OCI-LY1 (cell line): ENCODE measurements at regions not wholly inside any gene's neighbourhood (a gene's known extent, or its start where the extent isn't known, plus 50 kb on each side); places are given as distances from the start of the nearest gene placed in this dataset.

Source experiments
- H2AFZ ChIP-seq: fragments of 200-600 bp; sonication (generic), shearing (Covaris generic); 2 replicates; pipeline ENCODE4 v1.6.0; 2014; ENCODE audit warnings: antibody characterized with exemption, mild to moderate bottlenecking, low read length
- H3F3A ChIP-seq: fragments of 200-600 bp; sonication (generic), shearing (Covaris generic); 2 replicates; pipeline ENCODE4 v1.6.0; 2014; ENCODE audit warnings: mild to moderate bottlenecking, antibody characterized with exemption, low read length, moderate library complexity; ENCODE audit not compliant: insufficient read depth
- H3K27ac ChIP-seq: fragments of 200-600 bp; sonication (generic); 2 replicates; pipeline ENCODE4 v1.5.1; 2014; ENCODE audit warnings: low read length, mixed run types, mild to moderate bottlenecking, low read depth; ENCODE audit not compliant: poor library complexity, severe bottlenecking
- H3K27me3 ChIP-seq: fragments of 200-600 bp; sonication (generic); 2 replicates; pipeline ENCODE4 v1.6.0; 2014; ENCODE audit warnings: antibody characterized with exemption, mild to moderate bottlenecking, low read length, moderate library complexity; ENCODE audit not compliant: insufficient read depth
- H3K36me3 ChIP-seq: fragments of 200-600 bp; sonication (generic); 2 replicates; pipeline ENCODE4 v1.6.1; 2014; ENCODE audit warnings: mild to moderate bottlenecking, antibody characterized with exemption, low read length, moderate library complexity, mixed read lengths; ENCODE audit not compliant: insufficient read depth
- H3K4me1 ChIP-seq: fragments of 200-600 bp; sonication (generic); 2 replicates; pipeline ENCODE4 v1.5.1; 2014; ENCODE audit warnings: mild to moderate bottlenecking, low read length, moderate library complexity; ENCODE audit not compliant: insufficient read depth, severe bottlenecking
- H3K4me2 ChIP-seq: fragments of 200-600 bp; sonication (generic), shearing (Covaris generic); 2 replicates; pipeline ENCODE4 v1.6.1; 2014; ENCODE audit warnings: low read length
- H3K4me3 ChIP-seq: fragments of 200-600 bp; sonication (generic); 2 replicates; pipeline ENCODE4 v1.5.1; 2014; ENCODE audit warnings: low read length, low read depth, mild to moderate bottlenecking, mixed read lengths; ENCODE audit not compliant: poor library complexity, severe bottlenecking
- H3K79me2 ChIP-seq: fragments of 200-600 bp; shearing (Covaris generic); 2 replicates; pipeline ENCODE4 v1.6.1; 2016; ENCODE audit warnings: mixed run types, low read length, mixed read lengths; ENCODE audit not compliant: insufficient read depth
- H3K9ac ChIP-seq: fragments of 200-600 bp; sonication (generic), shearing (Covaris generic); 2 replicates; pipeline ENCODE4 v1.6.1; 2014; ENCODE audit warnings: mild to moderate bottlenecking, low read length, mixed read lengths
- H3K9me2 ChIP-seq: fragments of 200-600 bp; sonication (generic), shearing (Covaris generic); 2 replicates; pipeline ENCODE4 v1.6.1; 2014; ENCODE audit warnings: low read depth, mild to moderate bottlenecking, low read length, mixed read lengths
- H3K9me3 ChIP-seq: fragments of 200-600 bp; shearing (Covaris generic); 2 replicates; pipeline ENCODE4 v1.6.1; 2014; ENCODE audit warnings: low read length, mixed read lengths
- H4K20me1 ChIP-seq: fragments of 200-600 bp; sonication (generic), shearing (Covaris generic); 2 replicates; pipeline ENCODE4 v1.6.0; 2016; ENCODE audit warnings: mild to moderate bottlenecking, low read length; ENCODE audit not compliant: insufficient read depth
- EZH2 ChIP-seq: fragments of 200-600 bp; sonication (generic), shearing (Covaris generic); IDR thresholded peaks from 2 replicates; pipeline ENCODE4 v1.8.0; 2017; ENCODE audit warnings: borderline replicate concordance, mixed run types, mild to moderate bottlenecking, antibody characterized with exemption, low read length, moderate library complexity, mixed read lengths
- TF ChIP-seq, protein P1 (sequence below): fragments of 200-600 bp; sonication (generic), shearing (Covaris generic); IDR thresholded peaks from 2 replicates; pipeline ENCODE4 v1.5.1; 2017; ENCODE audit warnings: mild to moderate bottlenecking, antibody characterized with exemption, low read length, moderate library complexity, mixed read lengths

DNA sequence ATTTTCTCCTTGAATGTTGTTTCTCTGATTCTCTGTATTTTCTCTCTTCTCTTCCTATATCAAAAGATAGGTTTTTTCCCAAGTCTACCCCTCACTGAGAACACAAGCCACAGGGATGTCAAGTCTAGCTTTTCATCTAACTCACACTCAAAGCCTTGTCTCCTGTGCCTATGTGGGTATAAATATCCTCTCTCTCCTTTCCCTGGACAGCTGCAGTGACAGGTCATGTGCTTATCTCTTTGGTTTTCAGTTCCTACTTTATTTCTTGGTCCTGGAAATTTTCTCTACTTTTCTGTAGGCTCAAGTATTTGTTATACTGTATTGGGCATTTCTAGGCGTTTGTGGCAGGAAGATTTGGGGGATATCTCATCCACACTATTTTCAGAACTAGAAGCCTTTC is 182.4 kb upstream of the MVB12B start:
- H3K4me2 ChIP-seq, result no peak overlapping the region
- H3K36me3 ChIP-seq, result no peaks in the 10 kb centered on the region; the same call in 1 of the 2 replicates
- no peaks in the 10 kb centered on the region for H3K79me2 ChIP-seq
- H3K27me3 ChIP-seq, result peaks cover 6% of the 10 kb centered on the region; the same call in 1 of the 2 replicates
- H3K9ac ChIP-seq, result no peak overlapping the region
- H2AFZ ChIP-seq, result no peak overlapping the region
- no peaks in the 10 kb centered on the region for H4K20me1 ChIP-seq
- H3K4me1 ChIP-seq, result no peaks in the 10 kb centered on the region
- H3K9me2 ChIP-seq, result no peaks in the 10 kb centered on the region
- no peak overlapping the region for H3K27ac ChIP-seq
- no peaks in the 10 kb centered on the region for H3F3A ChIP-seq
- no peak overlapping the region for H3K4me3 ChIP-seq
- no peak for TF ChIP-seq EZH2
- TF ChIP-seq, protein P1, sequence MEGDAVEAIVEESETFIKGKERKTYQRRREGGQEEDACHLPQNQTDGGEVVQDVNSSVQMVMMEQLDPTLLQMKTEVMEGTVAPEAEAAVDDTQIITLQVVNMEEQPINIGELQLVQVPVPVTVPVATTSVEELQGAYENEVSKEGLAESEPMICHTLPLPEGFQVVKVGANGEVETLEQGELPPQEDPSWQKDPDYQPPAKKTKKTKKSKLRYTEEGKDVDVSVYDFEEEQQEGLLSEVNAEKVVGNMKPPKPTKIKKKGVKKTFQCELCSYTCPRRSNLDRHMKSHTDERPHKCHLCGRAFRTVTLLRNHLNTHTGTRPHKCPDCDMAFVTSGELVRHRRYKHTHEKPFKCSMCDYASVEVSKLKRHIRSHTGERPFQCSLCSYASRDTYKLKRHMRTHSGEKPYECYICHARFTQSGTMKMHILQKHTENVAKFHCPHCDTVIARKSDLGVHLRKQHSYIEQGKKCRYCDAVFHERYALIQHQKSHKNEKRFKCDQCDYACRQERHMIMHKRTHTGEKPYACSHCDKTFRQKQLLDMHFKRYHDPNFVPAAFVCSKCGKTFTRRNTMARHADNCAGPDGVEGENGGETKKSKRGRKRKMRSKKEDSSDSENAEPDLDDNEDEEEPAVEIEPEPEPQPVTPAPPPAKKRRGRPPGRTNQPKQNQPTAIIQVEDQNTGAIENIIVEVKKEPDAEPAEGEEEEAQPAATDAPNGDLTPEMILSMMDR, result no peak
- H3K9me3 ChIP-seq, result peaks cover 3% of the 10 kb centered on the region; the same call in 1 of the 2 replicates

- H3K36me3 ChIP-seq, result no peaks in the 10 kb centered on the region; the same call in 1 of the 2 replicates
- H3K9me3 ChIP-seq, result peaks cover 3% of the 10 kb centered on the region; the same call in 1 of the 2 replicates
- H3K27me3 ChIP-seq, result peaks cover 6% of the 10 kb centered on the region; the same call in 1 of the 2 replicates
- H2AFZ ChIP-seq, result no peak overlapping the region
- H3K9me2 ChIP-seq, result no peaks in the 10 kb centered on the region
- H3K4me2 ChIP-seq, result no peak overlapping the region
- no peaks in the 10 kb centered on the region for H3K79me2 ChIP-seq
- H3K9ac ChIP-seq, result no peak overlapping the region
- H3K4me1 ChIP-seq, result no peaks in the 10 kb centered on the region
- no peaks in the 10 kb centered on the region for H4K20me1 ChIP-seq
- no peak overlapping the region for H3K4me3 ChIP-seq
- TF ChIP-seq, protein P1, result no peak
- TF ChIP-seq EZH2, result no peak
- no peaks in the 10 kb centered on the region for H3F3A ChIP-seq
- no peak overlapping the region for H3K27ac ChIP-seq
Measured at GRCh38 chr9:126144603-126145456, 181.8 kb upstream of the MVB12B start.

- H3K4me3 ChIP-seq, result no peak overlapping the region
- no peak overlapping the region for H3K4me2 ChIP-seq
- no peaks in the 10 kb centered on the region; the same call in 1 of the 2 replicates for H3K36me3 ChIP-seq
- H3K27ac ChIP-seq, result no peak overlapping the region
- H2AFZ ChIP-seq, result no peak overlapping the region
- H3K9me2 ChIP-seq, result no peaks in the 10 kb centered on the region
- no peaks in the 10 kb centered on the region; the same call in 1 of the 2 replicates for H3K9me3 ChIP-seq
- no peak overlapping the region for H3K9ac ChIP-seq
- no peaks in the 10 kb centered on the region for H3K79me2 ChIP-seq
- peaks cover 6% of the 10 kb centered on the region; the same call in 1 of the 2 replicates for H3K27me3 ChIP-seq
- H4K20me1 ChIP-seq, result no peaks in the 10 kb centered on the region
- no peaks in the 10 kb centered on the region for H3K4me1 ChIP-seq
- H3F3A ChIP-seq, result no peaks in the 10 kb centered on the region
- TF ChIP-seq, protein P1, result no peak
- TF ChIP-seq EZH2, result no peak
Measured at GRCh38 chr9:126145887-126146253, 180.8 kb upstream of the MVB12B start.
